Gastroesophageal sphincter (tissue), 3 donors: ENCODE measurements at regions not wholly inside any gene's neighbourhood (a gene's known extent, or its start where the extent isn't known, plus 50 kb on each side); places are given as distances from the start of the nearest gene placed in this dataset.

Source experiments
- POLR2A ChIP-seq, 2 donors: fragments of 450-650 bp; IDR thresholded peaks; one replicate each; pipeline ENCODE4 v1.6.1; 2017; ENCODE audit warnings: antibody characterized with exemption in 2 of 2, mild to moderate bottlenecking in 2 of 2, moderate library complexity in 1 of 2
- TF ChIP-seq, protein P1 (sequence below), 4 experiments: fragments of 200-600 bp in 2 of 4; fragments of 450-650 bp in 2 of 4; sonication (generic) in 1 of 4; IDR thresholded peaks; one replicate each; pipeline ENCODE4 v1.5.1; 2017 to 2019; ENCODE audit warnings: antibody characterized with exemption in 4 of 4, mild to moderate bottlenecking in 2 of 4, moderate library complexity in 2 of 4

- TF ChIP-seq POLR2A (IDR thresholded peaks at IDR 0.05), result no peak
- TF ChIP-seq, protein P1, sequence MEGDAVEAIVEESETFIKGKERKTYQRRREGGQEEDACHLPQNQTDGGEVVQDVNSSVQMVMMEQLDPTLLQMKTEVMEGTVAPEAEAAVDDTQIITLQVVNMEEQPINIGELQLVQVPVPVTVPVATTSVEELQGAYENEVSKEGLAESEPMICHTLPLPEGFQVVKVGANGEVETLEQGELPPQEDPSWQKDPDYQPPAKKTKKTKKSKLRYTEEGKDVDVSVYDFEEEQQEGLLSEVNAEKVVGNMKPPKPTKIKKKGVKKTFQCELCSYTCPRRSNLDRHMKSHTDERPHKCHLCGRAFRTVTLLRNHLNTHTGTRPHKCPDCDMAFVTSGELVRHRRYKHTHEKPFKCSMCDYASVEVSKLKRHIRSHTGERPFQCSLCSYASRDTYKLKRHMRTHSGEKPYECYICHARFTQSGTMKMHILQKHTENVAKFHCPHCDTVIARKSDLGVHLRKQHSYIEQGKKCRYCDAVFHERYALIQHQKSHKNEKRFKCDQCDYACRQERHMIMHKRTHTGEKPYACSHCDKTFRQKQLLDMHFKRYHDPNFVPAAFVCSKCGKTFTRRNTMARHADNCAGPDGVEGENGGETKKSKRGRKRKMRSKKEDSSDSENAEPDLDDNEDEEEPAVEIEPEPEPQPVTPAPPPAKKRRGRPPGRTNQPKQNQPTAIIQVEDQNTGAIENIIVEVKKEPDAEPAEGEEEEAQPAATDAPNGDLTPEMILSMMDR (IDR thresholded peaks at IDR 0.05), result no peak
Measured at GRCh38 chr19:5392486-5392885, 51.9 kb upstream of the PTPRS start.
